ENCODE measurements at regions not wholly inside any gene's neighbourhood (a gene's known extent, or its start where the extent isn't known, plus 50 kb on each side); places are given as distances from the start of the nearest gene placed in this dataset.

DNA sequence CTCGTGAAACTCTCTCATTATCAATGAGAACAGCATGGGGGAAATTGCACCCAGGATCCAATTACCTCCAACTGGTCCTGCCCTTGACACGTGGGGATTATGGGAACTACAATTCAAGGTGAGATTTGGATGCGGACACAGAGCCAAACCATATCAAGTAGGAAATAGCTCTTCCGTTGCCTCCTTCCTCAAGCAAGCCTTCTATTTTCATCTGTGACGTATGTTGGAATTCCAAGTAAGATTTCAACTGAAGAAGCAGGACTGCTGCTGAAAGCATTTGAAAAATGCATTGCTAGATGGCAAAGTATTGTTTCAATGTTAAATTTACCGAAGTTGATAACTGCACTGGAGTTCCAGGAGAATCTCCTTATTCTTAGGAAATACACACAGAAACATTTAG lies 178.1 kb upstream of the GALNT17 start:
- TF ChIP-seq, protein P1, sequence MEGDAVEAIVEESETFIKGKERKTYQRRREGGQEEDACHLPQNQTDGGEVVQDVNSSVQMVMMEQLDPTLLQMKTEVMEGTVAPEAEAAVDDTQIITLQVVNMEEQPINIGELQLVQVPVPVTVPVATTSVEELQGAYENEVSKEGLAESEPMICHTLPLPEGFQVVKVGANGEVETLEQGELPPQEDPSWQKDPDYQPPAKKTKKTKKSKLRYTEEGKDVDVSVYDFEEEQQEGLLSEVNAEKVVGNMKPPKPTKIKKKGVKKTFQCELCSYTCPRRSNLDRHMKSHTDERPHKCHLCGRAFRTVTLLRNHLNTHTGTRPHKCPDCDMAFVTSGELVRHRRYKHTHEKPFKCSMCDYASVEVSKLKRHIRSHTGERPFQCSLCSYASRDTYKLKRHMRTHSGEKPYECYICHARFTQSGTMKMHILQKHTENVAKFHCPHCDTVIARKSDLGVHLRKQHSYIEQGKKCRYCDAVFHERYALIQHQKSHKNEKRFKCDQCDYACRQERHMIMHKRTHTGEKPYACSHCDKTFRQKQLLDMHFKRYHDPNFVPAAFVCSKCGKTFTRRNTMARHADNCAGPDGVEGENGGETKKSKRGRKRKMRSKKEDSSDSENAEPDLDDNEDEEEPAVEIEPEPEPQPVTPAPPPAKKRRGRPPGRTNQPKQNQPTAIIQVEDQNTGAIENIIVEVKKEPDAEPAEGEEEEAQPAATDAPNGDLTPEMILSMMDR (IDR thresholded peaks at IDR 0.05; ENCODE audit: low read length) = no peak
- TF ChIP-seq EZH2phosphoT487 (IDR thresholded peaks at IDR 0.05; ENCODE audit: low read length) = no peak

All from MM.1S (cell line).